Lung (tissue), 11 donors: ENCODE measurements at regions not wholly inside any gene's neighbourhood (a gene's known extent, or its start where the extent isn't known, plus 50 kb on each side); places are given as distances from the start of the nearest gene placed in this dataset.

Source experiments
- ATAC-seq: fragments of 200-7000 bp; cut with Tn5 transposase; one replicate; pipeline ENCODE4 v1.9.1; 2020; ENCODE audit warnings: moderate number of reproducible peaks; ENCODE audit not compliant: insufficient read depth, low FRiP score
- DNase-seq, 3 donors: peaks; one replicate each; pipeline ENCODE4 v3.0.0-alpha.2; 2013 to 2017
- H3K27ac ChIP-seq, 2 donors: one replicate each; pipeline ENCODE4 v1.5.1; 2013; ENCODE audit warnings: mild to moderate bottlenecking in 2 of 2, moderate library complexity in 2 of 2, control low read depth in 1 of 2, inconsistent platforms in 1 of 2, low read depth in 1 of 2, low read length in 1 of 2
- H3K27me3 ChIP-seq, 3 donors: one replicate each; pipeline ENCODE4 v1.5.1; 2013; ENCODE audit warnings: low read length in 2 of 3; ENCODE audit not compliant: control insufficient read depth in 3 of 3, insufficient read depth in 3 of 3
- H3K36me3 ChIP-seq, 4 donors: one replicate each; pipeline ENCODE4 v1.5.1; 2013; ENCODE audit warnings: low read length in 4 of 4, mild to moderate bottlenecking in 1 of 4, moderate library complexity in 1 of 4; ENCODE audit not compliant: control insufficient read depth in 4 of 4, insufficient read depth in 4 of 4
- H3K4me1 ChIP-seq, 5 donors: one replicate each; pipeline ENCODE4 v1.5.1; 2013; ENCODE audit warnings: low read length in 5 of 5, mild to moderate bottlenecking in 2 of 5, moderate library complexity in 1 of 5; ENCODE audit not compliant: control insufficient read depth in 5 of 5, insufficient read depth in 5 of 5
- H3K4me3 ChIP-seq: one replicate; pipeline ENCODE4 v1.5.1; 2013; ENCODE audit warnings: mild to moderate bottlenecking, control low read depth, moderate library complexity
- H3K9ac ChIP-seq, 2 donors: one replicate each; pipeline ENCODE4 v1.5.1; 2013; ENCODE audit warnings: low read length in 2 of 2, control low read depth in 1 of 2; ENCODE audit not compliant: insufficient read depth in 1 of 2
- H3K9me3 ChIP-seq, 4 donors: one replicate each; pipeline ENCODE4 v1.5.1; 2013; ENCODE audit warnings: low read length in 3 of 4, mild to moderate bottlenecking in 1 of 4, moderate library complexity in 1 of 4; ENCODE audit not compliant: control insufficient read depth in 4 of 4, insufficient read depth in 3 of 4
- CTCF ChIP-seq: IDR thresholded peaks from 2 replicates; pipeline ENCODE4 v1.5.1; 2012; ENCODE audit warnings: mild to moderate bottlenecking; ENCODE audit errors: control extremely low read depth, extremely low read depth
- WGBS, 2 donors: extraction: QIAGEN DNeasy Blood & Tissue Kit; methylation state at CpG; one replicate each; pipeline ENCODE4 v1.1.7; 2013; 5-methylcytosine and 5-hydroxymethylcytosine counted together
- donor health status: control.
- donor health status: control.
- donor health status: Bipolar disorder and iron deficiency.
- donor health status: healthy.
- donor health status: DM: yes; HTN: yes; CAD: no.

GRCh38 chr12:86608638-86609037 lies 352.4 kb upstream of the MGAT4C start:
- no peak overlapping the region for H3K4me3 ChIP-seq
- no peaks in the 10 kb centered on the region for H3K36me3 ChIP-seq
- DNase-seq, result no peak
- TF ChIP-seq CTCF, result no peak
- no peaks in the 10 kb centered on the region for H3K27me3 ChIP-seq
- H3K4me1 ChIP-seq, result no peaks in the 10 kb centered on the region
- no peak for ATAC-seq
- no peak overlapping the region for H3K9ac ChIP-seq
- no peak overlapping the region for H3K27ac ChIP-seq
- H3K9me3 ChIP-seq, result no peaks in the 10 kb centered on the region

- WGBS, 2 donors, result 94 to 95% methylated on average over 27 of the region's 27 CpGs
- TF ChIP-seq CTCF, result no peak
- H3K36me3 ChIP-seq, result no peaks in the 10 kb centered on the region
- no peaks in the 10 kb centered on the region for H3K27me3 ChIP-seq
- no peaks in the 10 kb centered on the region for H3K4me1 ChIP-seq
- no peak overlapping the region for H3K27ac ChIP-seq
- H3K4me3 ChIP-seq, result no peak overlapping the region
- ATAC-seq, result no peak
- no peak overlapping the region for H3K9ac ChIP-seq
- peaks cover 0 to 3% (median 0%) of the 10 kb centered on the region in 4 donors for H3K9me3 ChIP-seq
- no peak for DNase-seq
Observed at GRCh38 chr12:86601550-86602308, 345.5 kb upstream of the MGAT4C start.

- no peak for TF ChIP-seq CTCF
- Histone ChIP-seq H3K36me3 (no peaks in the 10 kb centered on the region), H3K4me3 (no peak overlapping the region), H3K27ac (no peak overlapping the region), H3K9ac (no peak overlapping the region), H3K4me1 (no peaks in the 10 kb centered on the region), H3K27me3 (no peaks in the 10 kb centered on the region), H3K9me3 (peaks cover 0 to 3% (median 0%) of the 10 kb centered on the region in 4 donors)
- DNase-seq, result no peak
- ATAC-seq, result no peak
- 94 to 98% methylated on average over 24 of the region's 24 CpGs for WGBS, 2 donors
Observed at GRCh38 chr12:86600664-86601231, 344.6 kb upstream of the MGAT4C start.
